ENCODE measurements at regions not wholly inside any gene's neighbourhood (a gene's known extent, or its start where the extent isn't known, plus 50 kb on each side); places are given as distances from the start of the nearest gene placed in this dataset.

DNA sequence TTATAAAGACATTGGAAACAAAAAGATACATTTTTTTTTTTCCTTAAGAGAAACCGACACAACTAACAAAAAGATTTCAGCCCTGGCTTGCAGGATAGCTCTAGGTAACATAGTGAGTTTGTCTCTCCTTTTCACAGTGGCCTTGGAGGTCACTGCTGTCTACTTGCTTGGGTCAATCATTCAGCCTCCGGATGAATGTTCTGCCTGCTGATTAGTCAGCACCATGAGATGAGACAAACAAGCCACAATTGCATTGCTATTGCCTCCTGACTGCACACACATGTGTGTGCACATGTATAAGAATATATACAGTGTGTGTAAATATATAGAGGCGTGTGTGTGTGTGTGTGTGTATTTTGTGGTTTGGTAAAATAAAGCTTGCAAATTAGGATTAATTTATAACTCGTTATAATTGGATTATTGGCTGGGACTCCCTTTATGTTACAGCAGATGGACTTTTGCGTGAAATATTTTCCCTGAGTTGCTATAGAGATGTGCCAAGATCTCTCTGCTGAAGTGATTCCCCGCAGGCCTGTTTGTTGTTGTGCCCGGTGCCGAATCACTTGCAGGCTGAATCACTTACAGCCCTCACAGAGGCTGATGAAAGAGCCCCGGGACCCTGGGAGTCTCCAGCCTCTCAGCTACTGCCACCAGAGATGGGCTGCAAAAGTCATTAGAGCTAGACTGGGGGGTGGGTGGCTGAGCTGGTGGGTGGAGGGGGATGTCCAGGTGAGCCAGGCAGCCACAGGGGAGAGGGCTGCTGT is 161.2 kb downstream of the FGF18 start:
- no peak for DNase-seq

- no peak for DNase-seq
These were observed 162.3 kb downstream of the FGF18 start for GRCh38 chr5:171581781-171582180.

- DNase-seq: no peak
These were observed 163.4 kb downstream of the FGF18 start for GRCh38 chr5:171582849-171583248.

- DNase-seq: no peak
These were observed 166.5 kb downstream of the FGF18 start for GRCh38 chr5:171585981-171586380.

DNA sequence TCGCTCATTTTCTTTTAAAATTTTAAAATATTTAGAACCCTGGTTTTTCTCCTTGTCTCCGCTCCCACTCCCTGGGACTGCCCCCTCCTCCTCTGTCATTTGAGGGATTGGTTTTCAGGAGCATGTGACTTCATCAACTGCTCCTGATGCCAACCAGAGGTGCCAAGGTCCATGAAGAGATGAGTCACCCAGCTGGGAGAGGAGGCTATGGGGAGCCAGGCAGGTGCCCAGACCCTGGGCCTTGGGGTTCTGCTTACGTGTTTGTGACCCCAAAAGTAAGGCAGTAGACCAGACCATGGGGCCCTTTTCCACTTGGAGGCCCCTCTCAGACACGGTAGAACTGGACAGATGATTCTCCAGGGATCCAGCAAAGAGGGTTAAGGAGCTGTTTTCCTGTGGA is 167.0 kb downstream of the FGF18 start:
- DNase-seq: no peak

DNA sequence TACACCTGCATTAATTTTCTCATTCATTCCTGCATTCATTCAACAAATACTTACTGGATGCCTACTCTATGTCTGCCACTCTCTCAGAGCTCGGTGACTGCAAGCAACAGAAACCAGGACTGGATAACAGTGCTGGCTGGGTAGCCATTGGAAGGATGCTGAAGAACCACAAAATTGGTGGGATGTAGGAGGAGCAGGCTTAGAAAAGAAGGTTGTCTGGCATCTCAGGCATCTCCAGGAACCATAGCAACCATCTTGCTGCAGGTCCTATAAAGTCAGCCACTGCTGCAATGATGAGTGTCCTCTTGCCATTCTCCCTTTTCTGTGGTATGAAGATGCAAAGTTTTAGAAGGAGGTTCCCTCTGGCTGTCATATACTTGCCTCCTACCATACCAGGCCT is 168.6 kb downstream of the FGF18 start:
- DNase-seq: no peak

- no peak for DNase-seq
These were observed 169.3 kb downstream of the FGF18 start for GRCh38 chr5:171588790-171589189.

GRCh38 chr5:171589461-171589860 is 170.0 kb downstream of the FGF18 start:
- no peak for DNase-seq

DNA sequence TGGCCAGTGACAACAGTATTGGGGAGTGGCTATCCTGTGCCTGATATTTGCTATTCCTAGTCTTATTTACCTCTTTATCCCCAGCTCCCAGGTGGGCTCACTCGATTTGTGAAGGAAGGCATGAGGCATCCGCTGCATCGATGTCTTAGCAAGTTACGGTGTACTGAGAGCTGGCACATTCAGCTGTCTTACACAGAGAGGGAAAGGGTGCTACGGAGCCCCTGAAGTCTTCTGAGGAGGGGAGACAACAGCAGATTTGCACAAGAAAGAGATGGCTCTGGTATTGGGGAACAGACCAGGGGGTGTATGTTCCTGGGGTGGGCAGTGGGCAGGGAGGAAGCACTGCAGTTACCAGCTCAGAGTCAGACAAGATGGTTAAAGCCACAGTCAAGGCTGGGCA is 172.6 kb downstream of the FGF18 start:
- no peak for DNase-seq

DNA sequence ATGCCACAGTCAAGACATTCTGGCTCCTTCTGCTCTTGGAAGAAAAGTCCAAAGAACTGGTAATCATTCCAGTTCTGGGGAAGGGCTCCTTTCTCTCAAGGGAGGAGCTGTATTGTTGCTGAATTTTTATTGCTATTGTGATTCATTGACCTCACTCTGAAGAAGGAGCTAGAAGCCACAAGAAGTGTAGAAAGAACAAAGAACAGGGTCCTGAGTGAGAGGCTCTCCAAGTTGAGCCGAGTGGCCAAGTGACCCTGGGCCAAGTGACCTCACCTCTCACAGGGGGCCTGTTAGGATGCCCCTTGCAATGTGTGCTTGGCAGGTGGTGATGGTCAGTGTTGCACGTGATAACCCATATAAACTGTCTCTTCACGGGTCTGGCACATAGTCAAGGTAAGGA is 173.3 kb downstream of the FGF18 start:
- DNase-seq: no peak

- DNase-seq: no peak
These were observed 174.0 kb downstream of the FGF18 start for GRCh38 chr5:171593401-171593800.

- DNase-seq: no peak
These were observed 174.5 kb downstream of the FGF18 start for GRCh38 chr5:171593976-171594375.

- DNase-seq: no peak
These were observed 176.0 kb downstream of the FGF18 start for GRCh38 chr5:171595401-171595800.

- DNase-seq: no peak
These were observed 176.4 kb downstream of the FGF18 start for GRCh38 chr5:171595801-171596231.

GRCh38 chr5:171596391-171596878 is 177.0 kb downstream of the FGF18 start:
- DNase-seq: no peak

DNA sequence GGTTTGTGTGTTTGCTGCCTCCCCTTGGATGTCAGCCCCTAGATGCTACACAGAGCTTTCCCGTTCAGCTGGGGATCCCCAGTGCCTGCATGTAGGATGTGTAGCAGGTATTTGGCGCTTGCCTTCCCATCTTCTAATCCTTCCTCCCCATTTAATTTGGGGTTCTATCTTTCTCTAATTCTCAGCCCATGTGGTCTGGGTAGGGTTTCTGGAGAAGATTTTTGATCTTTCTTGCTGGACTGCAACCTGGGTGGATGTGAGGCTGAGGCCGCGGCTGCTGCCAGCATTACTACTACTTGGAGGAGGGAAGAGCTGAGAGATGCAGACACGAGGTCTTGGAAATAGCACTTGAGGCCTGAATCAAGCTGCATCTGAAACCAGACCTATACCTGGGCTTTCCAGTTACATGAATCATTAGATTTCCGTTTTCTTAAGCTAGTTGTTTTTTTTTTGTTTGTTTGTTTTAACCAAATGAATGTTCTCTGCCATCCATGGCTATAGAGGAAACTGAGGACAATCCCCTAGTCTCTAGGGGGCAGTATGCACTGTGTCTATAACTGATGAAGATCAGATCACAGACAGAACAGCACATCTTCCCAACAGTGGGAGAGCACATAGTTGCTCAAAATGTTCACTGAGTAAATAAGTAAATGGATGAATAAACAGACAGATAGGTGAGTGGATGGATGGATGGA is 178.6 kb downstream of the FGF18 start:
- no peak for DNase-seq

- no peak for DNase-seq
These were observed 179.2 kb downstream of the FGF18 start for GRCh38 chr5:171598641-171599152.

DNA sequence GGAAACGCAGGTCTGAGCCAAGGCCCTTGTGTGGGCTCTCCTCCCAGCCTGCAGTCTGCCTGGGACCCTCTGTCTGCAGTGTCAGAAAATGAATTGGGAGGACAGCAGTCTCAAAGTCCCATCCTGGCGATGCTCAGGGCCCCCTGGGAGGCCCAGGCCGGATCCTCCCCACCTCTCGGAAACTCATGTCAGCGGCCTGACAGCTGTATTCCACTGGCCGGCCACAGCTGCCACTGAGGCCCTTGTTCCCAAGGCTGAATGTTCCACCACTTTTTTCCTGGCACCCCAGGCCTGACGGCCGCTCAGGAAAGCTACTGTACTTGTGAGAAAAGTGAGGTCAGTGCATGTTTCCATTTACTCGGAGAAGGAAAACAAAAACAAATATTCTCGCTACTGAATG is 180.0 kb downstream of the FGF18 start:
- no peak for DNase-seq

GRCh38 chr5:171599957-171600612 is 180.6 kb downstream of the FGF18 start:
- DNase-seq: no peak

DNA sequence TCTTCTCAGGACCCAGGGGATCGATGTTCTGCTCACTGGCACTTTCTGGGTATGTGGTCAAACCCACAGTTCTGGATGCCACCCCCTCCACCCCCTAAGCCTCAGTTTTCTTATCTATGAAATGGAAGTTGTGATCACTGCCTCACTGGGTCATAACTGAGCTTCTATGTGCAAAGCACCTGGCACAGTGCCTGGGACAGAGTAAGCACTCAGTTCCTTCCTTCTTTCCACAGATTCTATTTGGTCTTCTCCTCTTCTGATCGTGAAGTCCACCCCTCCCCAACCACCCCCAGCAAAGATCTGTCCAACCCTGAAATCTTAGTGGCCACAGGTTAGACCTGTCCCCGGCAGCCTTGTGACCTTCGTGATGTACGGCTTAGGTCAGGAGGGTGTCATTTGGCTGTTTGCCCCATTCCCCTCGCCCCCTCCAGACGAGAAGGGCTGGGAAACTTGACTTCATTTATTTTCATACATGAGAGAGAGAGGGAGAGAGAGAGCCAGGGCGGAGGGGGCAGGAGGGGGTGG is 181.4 kb downstream of the FGF18 start:
- no peak for DNase-seq

GRCh38 chr5:171601266-171601881 is 181.9 kb downstream of the FGF18 start:
- DNase-seq: no peak

DNA sequence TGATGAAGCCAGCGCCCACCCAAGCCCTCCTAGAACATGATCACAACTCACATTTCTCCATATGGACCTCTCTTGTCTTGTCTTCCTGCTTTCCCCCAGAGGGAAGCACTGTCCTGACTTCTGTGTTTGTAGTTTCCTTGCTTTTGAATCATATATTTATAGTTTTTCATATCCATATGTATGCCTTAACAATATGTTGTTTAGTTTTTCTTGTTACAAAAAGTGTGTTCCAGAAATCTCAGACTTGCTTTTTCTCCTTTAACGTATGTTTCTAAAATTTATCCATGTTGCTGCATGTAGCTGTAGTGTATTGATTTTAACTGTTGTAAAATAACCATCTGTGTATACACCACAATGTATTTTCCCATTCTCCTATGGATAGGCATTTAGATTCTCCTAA is 182.0 kb upstream of the SMIM23 start:
- DNase-seq: no peak

GRCh38 chr5:171604195-171604594 is 181.4 kb upstream of the SMIM23 start:
- no peak for DNase-seq

All from CD4-positive, alpha-beta T cell treated with Interleukin-12 subunit alpha and Interleukin-12 subunit beta, for 1 hour (primary cell).